ENCODE measurements at regions not wholly inside any gene's neighbourhood (a gene's known extent, or its start where the extent isn't known, plus 50 kb on each side); places are given as distances from the start of the nearest gene placed in this dataset.
"Not testable (repeated sequence)": the region's sequence is repeated elsewhere in the genome, so short reads cannot be mapped to it uniquely, and the experiment has no call there.

- no peaks in the 10 kb centered on the region for H3K4me1 Mint-ChIP-seq (ENCODE audit: low read depth)
- no peak overlapping the region for H3K27ac Mint-ChIP-seq
- H3K4me3 Mint-ChIP-seq, result no peak overlapping the region
- no peaks in the 10 kb centered on the region for H3K9me3 Mint-ChIP-seq
- H3K36me3 Mint-ChIP-seq (ENCODE audit: low read depth), result no peaks in the 10 kb centered on the region
- no peaks in the 10 kb centered on the region for H3K27me3 Mint-ChIP-seq
Observed at GRCh38 chr2:184993746-184994145, 395.4 kb downstream of the ZNF804A start.

- Mint-ChIP-seq H3K36me3 (ENCODE audit: low read depth) (no peaks in the 10 kb centered on the region), H3K4me1 (ENCODE audit: low read depth) (no peaks in the 10 kb centered on the region), H3K4me3 (no peak overlapping the region), H3K27me3 (no peaks in the 10 kb centered on the region), H3K27ac (no peak overlapping the region), H3K9me3 (peaks cover 27% of the 10 kb centered on the region)
Observed at GRCh38 chr2:185006481-185006880, 408.2 kb downstream of the ZNF804A start.

DNA sequence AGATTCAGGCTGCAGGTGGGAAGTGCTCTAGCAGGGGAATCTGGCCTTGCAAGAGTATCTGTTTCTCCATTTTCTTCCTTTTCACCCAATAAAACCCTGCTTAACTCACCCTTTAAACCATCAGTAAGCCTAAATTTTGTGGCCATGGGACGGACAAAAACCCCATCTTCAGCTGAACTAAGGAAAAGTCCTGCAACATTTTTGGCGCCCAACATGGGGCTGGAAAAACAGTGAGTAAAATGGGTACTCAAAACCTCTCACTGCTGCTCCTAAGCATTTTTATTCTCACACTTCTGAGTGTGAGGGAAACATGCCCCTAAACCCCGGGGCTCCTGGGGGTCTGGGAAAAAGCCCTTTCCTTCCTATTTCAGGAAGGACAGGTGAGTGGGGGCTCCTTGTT is 414.3 kb downstream of the ZNF804A start:
- Mint-ChIP-seq H3K27me3 (no peaks in the 10 kb centered on the region), H3K36me3 (ENCODE audit: low read depth) (peaks cover 4% of the 10 kb centered on the region), H3K4me3 (no peak overlapping the region), H3K9me3 (peaks cover 32% of the 10 kb centered on the region), H3K27ac (no peak overlapping the region), H3K4me1 (ENCODE audit: low read depth) (no peaks in the 10 kb centered on the region)

DNA sequence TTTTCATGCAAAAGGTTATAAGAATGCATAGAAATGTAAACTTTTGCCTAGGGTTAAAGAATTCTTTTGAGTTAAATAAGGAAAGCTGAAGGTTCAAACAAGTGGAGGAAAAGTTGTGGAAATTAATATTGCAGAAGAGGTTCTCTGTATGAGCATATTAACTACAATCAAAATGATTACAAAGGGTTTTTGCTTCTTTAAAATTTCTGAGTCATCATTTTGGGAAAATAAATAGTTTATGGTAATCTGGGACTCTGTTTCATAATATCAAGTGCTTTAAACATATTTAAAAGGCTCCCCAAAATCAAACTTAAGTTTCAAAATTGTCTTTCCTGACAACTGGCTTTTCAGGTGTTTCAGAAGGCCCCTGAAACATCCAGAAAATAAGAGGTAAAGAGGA is 415.7 kb downstream of the ZNF804A start:
- Mint-ChIP-seq H3K36me3 (ENCODE audit: low read depth) (peaks cover 4% of the 10 kb centered on the region), H3K4me3 (no peak overlapping the region), H3K4me1 (ENCODE audit: low read depth) (no peaks in the 10 kb centered on the region), H3K27ac (no peak overlapping the region), H3K27me3 (no peaks in the 10 kb centered on the region), H3K9me3 (peaks cover 27% of the 10 kb centered on the region)

DNA sequence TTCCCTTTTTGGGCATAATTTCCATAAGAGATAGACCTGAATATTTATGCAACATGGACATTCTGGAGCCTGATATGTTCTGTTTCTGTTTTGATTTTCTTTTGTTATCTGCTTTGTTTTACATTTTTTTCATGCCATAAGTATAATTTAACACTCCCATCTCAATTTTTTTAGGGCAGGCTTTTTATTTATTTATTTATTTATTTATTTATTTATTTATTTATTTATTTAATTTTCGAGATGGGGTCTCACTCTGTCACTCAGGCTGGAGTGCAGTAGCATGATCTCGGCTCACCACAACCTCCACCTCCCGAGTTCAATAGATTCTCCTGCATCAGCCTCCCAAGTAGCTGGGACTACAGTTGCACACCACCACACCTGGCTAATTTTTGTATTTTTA is 427.6 kb downstream of the ZNF804A start:
- H3K36me3 Mint-ChIP-seq (ENCODE audit: low read depth); H3K27me3 Mint-ChIP-seq; H3K27ac Mint-ChIP-seq; H3K4me3 Mint-ChIP-seq; H3K4me1 Mint-ChIP-seq (ENCODE audit: low read depth); H3K9me3 Mint-ChIP-seq: not testable (repeated sequence)

DNA sequence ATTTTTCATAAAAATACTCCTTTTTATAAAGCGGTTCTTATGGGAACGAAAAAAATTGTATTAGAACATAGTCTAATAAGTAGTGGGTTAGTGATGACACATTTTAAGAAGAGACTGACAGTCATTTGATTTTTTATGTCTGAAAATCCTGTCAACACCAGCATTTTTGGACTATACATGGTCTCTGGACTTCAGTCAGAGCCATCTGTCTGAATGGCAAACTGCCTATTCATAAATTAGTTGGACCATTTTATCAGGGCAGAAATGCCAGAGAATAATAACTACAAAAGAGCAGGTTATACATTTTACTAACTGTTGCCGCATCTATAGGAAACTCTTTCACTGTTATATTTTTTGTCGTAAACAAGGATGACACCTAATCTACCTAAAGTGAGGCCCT is 437.6 kb downstream of the ZNF804A start:
- no peaks in the 10 kb centered on the region for H3K27me3 Mint-ChIP-seq
- H3K9me3 Mint-ChIP-seq, result peaks cover 18% of the 10 kb centered on the region
- H3K4me3 Mint-ChIP-seq, result no peak overlapping the region

DNA sequence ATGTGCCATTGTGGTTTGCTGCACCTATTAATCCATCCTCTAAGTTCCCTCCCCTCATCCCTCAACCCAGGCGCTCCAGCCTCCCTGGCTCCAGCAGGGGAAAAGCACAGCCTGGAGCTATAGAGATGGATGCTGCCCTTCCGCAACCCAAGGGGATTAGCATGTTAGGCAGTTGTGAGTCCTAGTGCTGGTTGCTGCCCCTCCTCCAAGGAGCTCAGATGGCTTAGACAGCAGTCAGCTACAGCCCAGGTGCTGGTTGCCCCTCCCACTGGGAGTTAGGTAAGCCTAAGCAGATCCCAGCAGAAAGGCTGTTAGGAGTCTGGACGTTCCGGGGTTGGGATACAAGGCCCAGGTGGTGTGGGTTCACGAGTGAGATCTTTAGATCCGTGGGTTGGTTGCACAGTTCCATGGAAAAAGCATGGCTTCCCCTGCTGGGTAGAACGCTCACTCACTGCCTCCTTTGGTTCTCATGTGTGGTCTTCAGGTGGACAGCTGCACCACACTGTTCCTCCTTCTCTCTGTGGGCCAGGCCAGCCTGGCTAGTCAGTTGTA is 446.1 kb downstream of the ZNF804A start:
- H3K9me3 Mint-ChIP-seq, result peaks cover 27% of the 10 kb centered on the region
- no peaks in the 10 kb centered on the region for H3K27me3 Mint-ChIP-seq
- no peak overlapping the region for H3K4me3 Mint-ChIP-seq
- no peaks in the 10 kb centered on the region for H3K4me1 Mint-ChIP-seq (ENCODE audit: low read depth)
- no peaks in the 10 kb centered on the region for H3K36me3 Mint-ChIP-seq (ENCODE audit: low read depth)
- H3K27ac Mint-ChIP-seq, result no peak overlapping the region

More for the DNA sequence above, 437.6 kb downstream of the ZNF804A start:
- Mint-ChIP-seq H3K36me3 (ENCODE audit: low read depth) (no peaks in the 10 kb centered on the region), H3K4me1 (ENCODE audit: low read depth) (no peaks in the 10 kb centered on the region), H3K27ac (no peak overlapping the region)

- no peak overlapping the region for H3K4me3 Mint-ChIP-seq
- H3K9me3 Mint-ChIP-seq, result peaks cover 4% of the 10 kb centered on the region
- H3K36me3 Mint-ChIP-seq (ENCODE audit: low read depth), result no peaks in the 10 kb centered on the region
- no peaks in the 10 kb centered on the region for H3K4me1 Mint-ChIP-seq (ENCODE audit: low read depth)
- H3K27ac Mint-ChIP-seq, result no peak overlapping the region
- no peaks in the 10 kb centered on the region for H3K27me3 Mint-ChIP-seq
Observed at GRCh38 chr2:185050804-185051203, 452.5 kb downstream of the ZNF804A start.

DNA sequence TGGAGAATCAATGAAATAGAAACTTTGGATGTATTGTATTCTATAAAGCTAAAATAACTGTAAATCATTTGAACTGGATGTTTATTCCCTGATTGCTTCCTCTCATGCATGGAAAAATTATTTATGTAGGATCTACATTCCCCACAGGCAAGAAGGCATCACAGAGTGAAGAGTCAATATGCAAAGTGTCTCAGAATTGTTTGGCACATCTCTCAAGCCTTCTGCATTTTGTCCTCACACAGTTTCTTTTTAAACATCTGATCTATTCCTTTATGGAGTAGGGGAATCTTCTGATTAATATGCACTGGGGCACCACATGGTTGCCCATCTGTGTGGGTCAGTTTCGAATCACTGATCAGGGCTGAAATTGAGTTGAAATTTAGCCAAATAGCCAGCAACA is 465.4 kb downstream of the ZNF804A start:
- no peaks in the 10 kb centered on the region for H3K36me3 Mint-ChIP-seq (ENCODE audit: low read depth)
- no peak overlapping the region for H3K4me3 Mint-ChIP-seq
- H3K4me1 Mint-ChIP-seq (ENCODE audit: low read depth), result no peaks in the 10 kb centered on the region
- H3K27me3 Mint-ChIP-seq, result no peaks in the 10 kb centered on the region
- no peaks in the 10 kb centered on the region for H3K9me3 Mint-ChIP-seq
- no peak overlapping the region for H3K27ac Mint-ChIP-seq

DNA sequence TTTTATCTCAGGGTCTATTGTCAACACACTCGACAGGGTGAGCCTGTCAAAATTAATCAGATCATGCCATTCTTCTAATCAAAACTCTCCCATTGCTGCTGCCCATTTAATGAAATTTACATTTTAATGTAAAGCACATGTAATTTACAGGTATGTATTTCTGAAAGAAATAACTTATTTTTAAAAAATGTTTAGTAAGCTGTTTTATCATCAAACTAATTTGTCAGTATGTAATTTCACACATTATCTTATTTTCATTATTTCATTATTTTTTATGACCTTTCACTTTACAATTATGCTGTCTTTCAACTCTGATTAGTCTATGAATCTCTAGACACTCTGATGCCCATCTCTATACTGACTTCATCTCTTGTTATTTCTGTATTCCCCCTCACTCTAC is 467.8 kb downstream of the ZNF804A start:
- H3K36me3 Mint-ChIP-seq (ENCODE audit: low read depth), result no peaks in the 10 kb centered on the region

DNA sequence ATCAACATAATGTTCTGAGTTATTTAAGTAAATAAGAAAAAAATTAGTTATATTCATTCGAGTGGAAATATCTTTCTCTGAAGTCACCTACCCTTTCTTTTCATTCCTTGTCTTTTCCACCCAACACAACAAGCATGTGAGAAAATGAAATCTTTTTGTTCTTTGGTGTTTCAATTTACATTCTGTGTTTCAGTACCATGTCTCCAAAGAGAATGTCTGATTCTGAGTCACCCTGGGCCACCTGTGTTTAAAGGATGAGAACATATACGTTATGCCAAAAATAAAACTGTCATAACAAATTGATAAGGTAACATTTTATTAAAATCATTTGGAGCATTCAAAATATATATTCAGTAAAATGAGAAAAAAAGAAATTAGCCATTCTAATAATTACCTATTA is 470.8 kb downstream of the ZNF804A start:
- no peaks in the 10 kb centered on the region for H3K36me3 Mint-ChIP-seq (ENCODE audit: low read depth)
- no peaks in the 10 kb centered on the region for H3K9me3 Mint-ChIP-seq

More for the DNA sequence above, 467.8 kb downstream of the ZNF804A start:
- no peaks in the 10 kb centered on the region for H3K27me3 Mint-ChIP-seq
- H3K4me3 Mint-ChIP-seq, result no peak overlapping the region
- no peak overlapping the region for H3K27ac Mint-ChIP-seq
- no peaks in the 10 kb centered on the region for H3K9me3 Mint-ChIP-seq
- H3K4me1 Mint-ChIP-seq (ENCODE audit: low read depth), result no peaks in the 10 kb centered on the region

GRCh38 chr2:185074156-185074555 is 475.8 kb downstream of the ZNF804A start:
- Mint-ChIP-seq H3K36me3 (ENCODE audit: low read depth) (no peaks in the 10 kb centered on the region), H3K9me3 (no peaks in the 10 kb centered on the region), H3K27me3 (no peaks in the 10 kb centered on the region), H3K4me1 (ENCODE audit: low read depth) (no peaks in the 10 kb centered on the region), H3K27ac (no peak overlapping the region), H3K4me3 (no peak overlapping the region)

More for the DNA sequence above, 470.8 kb downstream of the ZNF804A start:
- Mint-ChIP-seq H3K4me1 (ENCODE audit: low read depth) (no peaks in the 10 kb centered on the region), H3K27me3 (no peaks in the 10 kb centered on the region), H3K27ac (no peak overlapping the region), H3K4me3 (no peak overlapping the region)

DNA sequence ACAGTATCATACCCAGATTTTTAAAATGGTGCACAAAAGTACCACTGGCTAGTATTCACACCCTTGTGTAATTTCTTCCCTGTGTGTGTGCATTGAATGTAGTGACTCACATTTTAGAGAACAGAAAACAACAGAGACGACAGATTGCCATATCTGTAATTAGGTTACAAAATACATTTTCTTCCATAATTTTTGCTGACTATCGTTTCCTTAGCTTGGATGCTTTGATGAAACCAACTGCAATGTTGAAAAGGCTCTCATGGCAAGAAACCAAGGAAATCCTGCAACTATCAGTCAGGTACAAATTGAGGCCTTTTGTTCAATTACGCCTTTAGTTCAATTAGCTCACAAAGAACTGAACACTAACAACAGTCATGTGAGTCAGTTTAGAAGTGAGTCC is 484.4 kb downstream of the ZNF804A start:
- Mint-ChIP-seq H3K27me3 (no peaks in the 10 kb centered on the region), H3K9me3 (peaks cover 7% of the 10 kb centered on the region), H3K27ac (no peak overlapping the region), H3K4me1 (ENCODE audit: low read depth) (no peaks in the 10 kb centered on the region), H3K36me3 (ENCODE audit: low read depth) (no peaks in the 10 kb centered on the region), H3K4me3 (no peak overlapping the region)

GRCh38 chr2:185108588-185108987 is 510.3 kb downstream of the ZNF804A start:
- H3K4me3 Mint-ChIP-seq, result no peak overlapping the region
- H3K27me3 Mint-ChIP-seq, result no peaks in the 10 kb centered on the region

DNA sequence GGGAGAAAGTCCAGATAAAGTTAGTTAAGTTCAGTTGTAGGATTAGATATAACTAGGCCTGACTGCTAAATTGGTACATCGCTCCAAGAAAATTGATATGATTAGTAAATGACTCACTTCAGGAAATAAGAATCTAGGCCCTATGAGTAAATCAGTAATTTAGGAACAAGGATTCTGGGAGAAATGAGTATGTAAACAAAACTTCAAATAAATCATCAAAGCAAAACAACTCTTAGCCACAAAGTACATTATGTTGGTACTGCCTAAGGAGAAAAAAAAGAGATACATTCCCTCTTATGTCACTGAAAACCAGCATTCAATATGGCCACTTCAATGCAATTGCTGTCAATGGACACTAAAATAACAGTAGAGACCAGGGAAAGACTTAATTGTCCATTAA is 529.1 kb downstream of the ZNF804A start:
- no peaks in the 10 kb centered on the region for H3K36me3 Mint-ChIP-seq (ENCODE audit: low read depth)
- H3K27ac Mint-ChIP-seq, result no peak overlapping the region
- H3K4me3 Mint-ChIP-seq, result no peak overlapping the region
- no peaks in the 10 kb centered on the region for H3K27me3 Mint-ChIP-seq
- H3K4me1 Mint-ChIP-seq (ENCODE audit: low read depth), result no peaks in the 10 kb centered on the region
- peaks cover 7% of the 10 kb centered on the region for H3K9me3 Mint-ChIP-seq

More at GRCh38 chr2:185108588-185108987, 510.3 kb downstream of the ZNF804A start:
- H3K36me3 Mint-ChIP-seq (ENCODE audit: low read depth), result no peaks in the 10 kb centered on the region
- H3K27ac Mint-ChIP-seq, result no peak overlapping the region
- H3K4me1 Mint-ChIP-seq (ENCODE audit: low read depth), result no peaks in the 10 kb centered on the region
- H3K9me3 Mint-ChIP-seq, result peaks cover 12% of the 10 kb centered on the region

DNA sequence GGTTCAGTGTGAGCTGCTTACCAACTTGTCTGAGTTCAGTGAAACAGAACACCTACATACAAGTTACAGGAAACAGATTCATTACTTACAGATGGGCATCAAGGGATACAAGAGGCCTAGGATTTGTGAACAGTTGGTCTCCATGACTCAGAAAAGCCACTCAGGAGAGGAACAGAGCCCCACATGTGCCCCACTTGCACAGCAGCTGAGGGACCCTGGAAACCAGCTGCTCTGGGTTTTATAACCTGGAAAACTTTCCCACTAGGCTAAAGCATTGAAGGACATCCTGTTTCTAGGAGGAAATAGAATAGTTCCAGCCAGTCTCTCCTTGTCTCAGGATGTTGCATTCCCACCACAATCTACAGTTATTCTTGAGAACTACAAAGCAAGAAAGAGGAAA is 530.0 kb downstream of the ZNF804A start:
- H3K9me3 Mint-ChIP-seq, result peaks cover 7% of the 10 kb centered on the region
- no peaks in the 10 kb centered on the region for H3K4me1 Mint-ChIP-seq (ENCODE audit: low read depth)
- H3K27me3 Mint-ChIP-seq, result no peaks in the 10 kb centered on the region
- no peak overlapping the region for H3K4me3 Mint-ChIP-seq
- H3K27ac Mint-ChIP-seq, result no peak overlapping the region
- H3K36me3 Mint-ChIP-seq (ENCODE audit: low read depth), result no peaks in the 10 kb centered on the region

Measured in stimulated activated naive CD8-positive, alpha-beta T cell treated with anti-CD3 and anti-CD28 coated beads, Interleukin-15, Interleukin-2, amounts not matched to agents 100 ng/mL and 50 ng/mL, for 24 hours (primary cell).